ENCODE measurements at regions not wholly inside any gene's neighbourhood (a gene's known extent, or its start where the extent isn't known, plus 50 kb on each side); places are given as distances from the start of the nearest gene placed in this dataset.

DNA sequence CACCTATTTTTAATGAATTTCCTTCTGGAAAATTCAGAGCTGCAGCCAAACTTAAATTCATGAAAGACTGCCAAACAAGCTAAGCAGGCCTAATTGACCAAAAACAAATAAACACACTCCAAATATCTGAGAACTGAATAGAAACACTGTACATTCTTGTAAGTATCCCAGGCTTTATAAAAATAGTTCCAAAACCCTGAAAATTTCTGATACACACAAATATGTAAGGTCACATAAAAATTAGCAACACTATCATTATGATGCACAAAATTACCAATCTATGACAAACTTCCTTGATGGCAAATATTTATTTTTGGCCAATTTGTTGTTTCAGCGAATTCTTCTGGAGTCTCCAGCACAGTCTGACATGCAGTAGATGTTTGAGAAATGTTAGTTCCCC, 117.9 kb upstream of the UBE2E2 start:
- no peaks in the 10 kb centered on the region for H3K4me1 ChIP-seq
- DNase-seq (ENCODE audit: low spot score in 2 of 2) = no peak
- TF ChIP-seq, protein P1, sequence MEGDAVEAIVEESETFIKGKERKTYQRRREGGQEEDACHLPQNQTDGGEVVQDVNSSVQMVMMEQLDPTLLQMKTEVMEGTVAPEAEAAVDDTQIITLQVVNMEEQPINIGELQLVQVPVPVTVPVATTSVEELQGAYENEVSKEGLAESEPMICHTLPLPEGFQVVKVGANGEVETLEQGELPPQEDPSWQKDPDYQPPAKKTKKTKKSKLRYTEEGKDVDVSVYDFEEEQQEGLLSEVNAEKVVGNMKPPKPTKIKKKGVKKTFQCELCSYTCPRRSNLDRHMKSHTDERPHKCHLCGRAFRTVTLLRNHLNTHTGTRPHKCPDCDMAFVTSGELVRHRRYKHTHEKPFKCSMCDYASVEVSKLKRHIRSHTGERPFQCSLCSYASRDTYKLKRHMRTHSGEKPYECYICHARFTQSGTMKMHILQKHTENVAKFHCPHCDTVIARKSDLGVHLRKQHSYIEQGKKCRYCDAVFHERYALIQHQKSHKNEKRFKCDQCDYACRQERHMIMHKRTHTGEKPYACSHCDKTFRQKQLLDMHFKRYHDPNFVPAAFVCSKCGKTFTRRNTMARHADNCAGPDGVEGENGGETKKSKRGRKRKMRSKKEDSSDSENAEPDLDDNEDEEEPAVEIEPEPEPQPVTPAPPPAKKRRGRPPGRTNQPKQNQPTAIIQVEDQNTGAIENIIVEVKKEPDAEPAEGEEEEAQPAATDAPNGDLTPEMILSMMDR (IDR thresholded peaks at IDR 0.05) = no peak
- TF ChIP-seq POLR2AphosphoS5 (IDR thresholded peaks at IDR 0.05) (no peak), POLR2A (IDR thresholded peaks at IDR 0.05) (no peak)
- intact Hi-C loops (cut with DNase I; ENCODE audit: low total_unique reads) = no loop called here
- H3K4me3 ChIP-seq = no peak overlapping the region
- no peaks in the 10 kb centered on the region for H3K9me3 ChIP-seq
- no peak overlapping the region for H3K27ac ChIP-seq
- H3K27me3 ChIP-seq = no peaks in the 10 kb centered on the region
- H3K36me3 ChIP-seq = no peaks in the 10 kb centered on the region

DNA sequence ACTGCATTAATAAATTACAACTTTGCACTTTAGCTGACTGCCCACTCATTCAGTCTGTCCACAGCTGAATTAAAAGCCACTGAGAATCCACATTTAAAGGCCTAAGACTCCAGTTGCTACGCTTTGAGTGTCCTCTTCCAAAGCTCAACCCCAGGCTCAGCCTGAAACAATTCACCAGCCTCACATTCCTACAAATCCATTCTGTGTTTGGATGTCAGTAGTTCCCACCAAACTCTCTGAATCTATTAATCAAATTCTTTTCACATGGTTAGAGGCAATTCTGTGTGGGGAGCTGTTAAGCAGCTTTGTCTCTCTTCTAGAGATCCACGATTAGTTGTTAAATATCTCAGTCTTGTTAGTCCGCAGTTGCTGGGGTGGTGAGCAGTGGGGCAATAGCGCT, 116.8 kb upstream of the UBE2E2 start:
- no peaks in the 10 kb centered on the region for H3K4me1 ChIP-seq
- no peak overlapping the region for H3K27ac ChIP-seq
- no peak for TF ChIP-seq POLR2AphosphoS5 (IDR thresholded peaks at IDR 0.05)
- intact Hi-C loops (cut with DNase I; ENCODE audit: low total_unique reads) = no loop called here
- no peaks in the 10 kb centered on the region for H3K9me3 ChIP-seq
- no peak for DNase-seq (ENCODE audit: low spot score in 2 of 2)
- H3K4me3 ChIP-seq = no peak overlapping the region
- H3K27me3 ChIP-seq = no peaks in the 10 kb centered on the region
- no peaks in the 10 kb centered on the region for H3K36me3 ChIP-seq

DNA sequence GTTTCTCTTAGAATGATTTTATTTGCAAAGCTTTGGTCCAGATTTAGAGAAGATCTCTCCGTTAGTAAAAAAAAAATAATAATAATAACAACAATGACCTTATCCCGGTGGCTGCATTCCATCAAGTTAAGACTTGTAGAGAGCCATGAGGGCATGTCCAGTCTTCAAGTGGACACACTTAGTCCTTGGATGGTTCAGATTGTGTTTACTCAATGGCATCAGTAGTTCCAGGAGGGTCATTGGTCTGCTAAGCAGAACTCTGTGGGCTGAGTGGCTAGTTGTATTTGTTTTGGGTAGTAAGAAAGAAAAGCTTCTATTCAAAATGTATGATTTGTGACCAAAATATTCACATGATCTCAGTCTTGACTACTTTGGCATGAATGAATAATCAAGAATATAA, 116.3 kb upstream of the UBE2E2 start:
- Histone ChIP-seq H3K4me3 (no peak overlapping the region), H3K36me3 (no peaks in the 10 kb centered on the region), H3K9me3 (no peaks in the 10 kb centered on the region), H3K4me1 (no peaks in the 10 kb centered on the region), H3K27ac (no peak overlapping the region), H3K27me3 (no peaks in the 10 kb centered on the region)
- DNase-seq (ENCODE audit: low spot score in 2 of 2) = no peak
- intact Hi-C loops (cut with DNase I; ENCODE audit: low total_unique reads) = no loop called here
- no peak for TF ChIP-seq POLR2AphosphoS5 (IDR thresholded peaks at IDR 0.05)
- TF ChIP-seq, protein P1 (IDR thresholded peaks at IDR 0.05) = no peak
- no peak for TF ChIP-seq POLR2A (IDR thresholded peaks at IDR 0.05)

DNA sequence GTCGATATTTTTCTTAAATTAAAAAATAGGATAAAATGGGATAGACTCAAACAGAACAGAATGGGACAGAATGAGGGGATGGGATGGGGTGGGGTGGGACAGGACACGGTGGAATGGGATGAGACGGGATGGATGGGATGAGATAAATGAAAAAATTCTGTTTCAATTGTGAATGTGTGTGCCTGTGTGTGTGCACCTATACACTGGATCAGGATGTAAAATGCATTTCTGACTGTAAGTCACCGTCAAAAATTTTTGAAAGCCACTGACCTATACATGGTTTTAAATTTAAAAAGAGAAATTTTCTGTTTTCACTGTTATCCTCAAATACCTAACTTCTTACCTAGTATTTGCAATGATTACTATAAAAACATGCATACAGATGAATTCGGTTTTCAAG, 108.7 kb upstream of the UBE2E2 start:
- DNase-seq (ENCODE audit: low spot score in 2 of 2) = no peak
- H3K9me3 ChIP-seq = no peaks in the 10 kb centered on the region
- H3K27ac ChIP-seq = no peak overlapping the region
- no peak overlapping the region for H3K4me3 ChIP-seq
- intact Hi-C loops (cut with DNase I; ENCODE audit: low total_unique reads) = no loop called here
- H3K4me1 ChIP-seq = no peaks in the 10 kb centered on the region
- no peaks in the 10 kb centered on the region for H3K27me3 ChIP-seq
- no peaks in the 10 kb centered on the region for H3K36me3 ChIP-seq
- no peak for TF ChIP-seq POLR2AphosphoS5 (IDR thresholded peaks at IDR 0.05)
- TF ChIP-seq, protein P1 (IDR thresholded peaks at IDR 0.05) = no peak
- no peak for TF ChIP-seq POLR2A (IDR thresholded peaks at IDR 0.05)

DNA sequence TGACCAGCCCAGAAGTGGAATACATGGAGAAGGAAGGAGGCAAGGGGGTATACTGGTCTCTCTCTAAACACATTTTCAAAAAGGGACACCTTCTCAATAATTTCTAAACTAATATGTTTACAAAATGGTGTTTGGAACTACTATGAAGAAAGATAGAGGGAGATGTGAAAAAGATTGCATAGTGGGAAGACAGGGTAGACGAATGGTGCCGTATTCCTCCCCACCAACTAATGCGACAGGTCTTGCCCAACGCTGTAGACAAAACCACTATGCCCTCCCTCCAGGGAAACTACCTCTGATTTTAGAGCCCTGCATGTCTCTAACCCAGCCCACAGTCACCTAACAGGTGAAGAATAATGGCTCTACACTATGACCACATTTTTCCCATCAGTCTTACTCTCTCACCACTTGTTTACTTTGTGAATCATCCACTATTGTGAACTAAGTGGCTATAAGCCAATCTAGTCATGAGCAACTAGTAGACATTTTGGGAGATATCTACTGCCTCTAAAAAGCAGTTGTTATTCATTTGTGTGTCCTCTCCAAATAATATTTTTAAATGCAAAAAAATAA, 108.2 kb upstream of the UBE2E2 start:
- H3K36me3 ChIP-seq = no peaks in the 10 kb centered on the region
- intact Hi-C loops (cut with DNase I; ENCODE audit: low total_unique reads) = no loop called here

More for the DNA sequence above, 108.2 kb upstream of the UBE2E2 start:
- no peaks in the 10 kb centered on the region for H3K9me3 ChIP-seq
- no peak for DNase-seq (ENCODE audit: low spot score in 2 of 2)
- no peak overlapping the region for H3K4me3 ChIP-seq
- TF ChIP-seq POLR2AphosphoS5 (IDR thresholded peaks at IDR 0.05) = no peak
- no peak for TF ChIP-seq POLR2A (IDR thresholded peaks at IDR 0.05)
- TF ChIP-seq, protein P1 (IDR thresholded peaks at IDR 0.05) = no peak
- no peaks in the 10 kb centered on the region for H3K27me3 ChIP-seq
- no peak overlapping the region for H3K27ac ChIP-seq
- no peaks in the 10 kb centered on the region for H3K4me1 ChIP-seq
